NCI-H2196 (cell line): ENCODE measurements at regions not wholly inside any gene's neighbourhood (a gene's known extent, or its start where the extent isn't known, plus 50 kb on each side); places are given as distances from the start of the nearest gene placed in this dataset.
"Not testable (repeated sequence)": the region's sequence is repeated elsewhere in the genome, so short reads cannot be mapped to it uniquely, and the experiment has no call there.

ENCODE experiments used
- DNase-seq: peaks from one replicate; lab custom pipeline; 2025; ENCODE audit not compliant: unreplicated experiment; lab: John Stamatoyannopoulos, UW

- DNase-seq, result no peak
These were observed 878.6 kb upstream of the CITED2 start for GRCh38 chr6:140253096-140253495.

- DNase-seq, result no peak
These were observed 877.7 kb upstream of the CITED2 start for GRCh38 chr6:140252099-140252498.

DNA sequence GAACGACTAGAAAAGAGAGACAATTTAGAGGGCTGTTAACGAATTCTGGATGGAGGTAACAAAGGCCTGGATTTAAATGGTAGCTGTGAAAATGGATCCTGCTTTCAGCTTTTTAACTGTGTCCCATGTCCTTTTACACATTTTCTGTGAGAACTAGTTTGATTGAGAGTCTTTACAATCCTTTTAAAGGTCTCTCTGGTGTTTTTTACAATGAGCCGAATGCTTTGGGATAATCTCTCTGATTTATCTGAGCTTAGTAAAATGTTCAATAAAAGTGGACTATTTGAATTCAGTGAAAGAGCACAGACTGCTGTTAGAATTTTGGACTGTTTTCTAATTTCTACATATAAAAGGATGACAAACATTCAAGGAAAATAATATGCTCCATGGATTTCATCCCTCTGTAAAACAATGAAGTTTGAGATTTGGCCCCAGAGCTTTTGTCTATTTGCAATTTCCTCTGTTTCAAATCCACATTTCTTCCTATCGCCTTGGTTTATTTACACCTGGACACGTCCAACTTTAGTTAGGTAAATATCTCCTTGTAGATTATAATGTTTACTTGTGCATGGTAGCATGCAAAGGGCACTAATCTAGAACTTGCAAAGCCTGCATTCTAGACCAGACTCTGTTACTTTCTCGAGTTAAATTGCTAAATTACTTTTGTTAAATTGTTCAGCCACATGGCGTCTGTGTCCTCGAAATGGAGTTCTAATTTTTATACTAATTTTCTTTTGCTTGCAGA is 871.0 kb upstream of the CITED2 start:
- DNase-seq, result no peak

DNA sequence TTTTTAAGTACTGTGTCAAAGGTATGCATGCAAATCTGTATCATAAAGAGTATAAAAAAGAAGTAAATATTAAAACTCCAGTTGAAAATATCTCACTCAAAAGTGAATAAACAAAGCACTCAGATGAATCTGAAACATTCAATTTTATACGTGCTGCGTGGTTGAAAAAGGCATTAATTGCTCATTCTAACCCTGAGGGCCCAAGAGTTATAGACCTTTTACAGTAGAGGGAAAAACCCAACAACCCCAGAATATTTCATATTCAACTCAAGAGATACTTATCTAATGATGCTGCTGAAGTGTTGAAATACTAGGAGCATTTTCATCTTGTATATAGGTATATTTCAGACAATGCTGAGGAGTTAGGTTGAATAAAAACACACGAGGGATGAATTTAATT is 862.8 kb upstream of the CITED2 start:
- no peak for DNase-seq

GRCh38 chr6:140236732-140237131 is 862.3 kb upstream of the CITED2 start:
- no peak for DNase-seq

GRCh38 chr6:140230282-140230681 is 855.8 kb upstream of the CITED2 start:
- DNase-seq, result no peak

- no peak for DNase-seq
These were observed 854.0 kb upstream of the CITED2 start for GRCh38 chr6:140228491-140228890.

DNA sequence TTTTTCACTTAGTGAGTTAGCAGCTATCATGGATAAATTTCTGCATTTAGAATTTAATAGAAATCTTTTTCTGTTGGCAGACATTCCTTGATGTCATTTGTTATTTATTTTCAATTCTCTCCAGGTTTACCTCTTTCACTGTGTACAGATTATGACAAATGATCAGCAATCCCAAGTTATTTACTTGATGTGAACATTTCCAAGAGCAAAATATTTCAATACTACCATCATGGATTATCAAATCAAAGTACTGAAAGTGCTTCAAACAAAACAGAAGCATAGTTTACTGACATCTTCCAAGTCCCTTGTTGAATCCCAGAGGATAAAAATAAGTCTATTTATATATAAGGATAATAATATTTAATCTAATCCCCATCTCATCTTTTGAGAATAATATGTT is 852.2 kb upstream of the CITED2 start:
- no peak for DNase-seq

DNA sequence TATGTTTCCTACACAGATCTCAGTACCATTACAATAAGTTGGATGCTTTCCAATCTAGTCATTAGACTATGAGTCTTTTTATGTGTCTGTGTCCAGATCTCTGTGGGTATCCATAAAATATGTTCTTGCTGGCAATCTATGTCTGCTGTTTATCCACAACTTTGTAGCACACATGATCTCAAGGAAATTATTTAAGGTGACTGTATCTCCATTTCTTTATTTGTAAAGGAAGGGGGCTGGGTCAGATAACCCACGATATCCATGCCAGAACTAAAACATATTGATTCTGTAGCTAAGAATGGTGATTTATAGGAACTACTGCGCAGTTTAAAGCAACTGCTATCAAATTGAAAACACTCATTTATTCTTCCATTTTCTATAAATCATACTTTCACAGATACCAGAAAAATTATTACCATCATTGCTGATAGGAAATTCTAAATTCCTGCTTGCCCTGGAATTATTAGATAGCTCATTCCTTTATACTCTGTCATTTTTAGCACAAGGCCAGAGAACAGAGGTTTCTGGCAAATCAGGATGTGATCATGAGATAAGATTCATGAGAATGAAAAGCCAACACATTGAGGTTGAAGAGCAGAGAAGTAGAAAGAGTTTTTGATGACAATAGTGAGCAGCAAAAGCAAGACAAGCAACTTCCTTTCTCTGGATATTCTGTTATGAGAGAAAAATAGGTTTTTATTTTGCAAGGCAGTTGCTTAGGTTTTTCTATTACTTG is 851.4 kb upstream of the CITED2 start:
- DNase-seq, result no peak

DNA sequence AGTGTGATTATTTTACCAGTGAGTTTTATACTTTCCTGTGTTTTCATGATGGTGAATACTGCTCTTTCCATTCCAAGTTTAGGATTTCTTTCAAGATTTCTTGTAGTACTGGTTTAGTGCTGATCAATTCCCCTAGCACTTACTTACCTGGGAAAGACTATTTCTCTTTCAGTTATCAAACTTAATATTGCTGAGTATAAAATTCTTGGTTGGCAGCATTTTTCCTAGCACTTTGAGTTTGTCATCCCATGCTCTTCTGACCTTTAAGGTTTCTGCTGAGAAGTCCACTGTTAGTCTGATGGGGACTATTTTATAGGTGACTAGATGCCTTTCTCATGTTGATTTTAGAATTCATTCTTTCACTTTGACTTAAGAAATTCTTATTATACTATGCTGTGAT is 842.8 kb upstream of the CITED2 start:
- DNase-seq, result no peak

- no peak for DNase-seq
These were observed 835.3 kb upstream of the CITED2 start for GRCh38 chr6:140209775-140210174.

DNA sequence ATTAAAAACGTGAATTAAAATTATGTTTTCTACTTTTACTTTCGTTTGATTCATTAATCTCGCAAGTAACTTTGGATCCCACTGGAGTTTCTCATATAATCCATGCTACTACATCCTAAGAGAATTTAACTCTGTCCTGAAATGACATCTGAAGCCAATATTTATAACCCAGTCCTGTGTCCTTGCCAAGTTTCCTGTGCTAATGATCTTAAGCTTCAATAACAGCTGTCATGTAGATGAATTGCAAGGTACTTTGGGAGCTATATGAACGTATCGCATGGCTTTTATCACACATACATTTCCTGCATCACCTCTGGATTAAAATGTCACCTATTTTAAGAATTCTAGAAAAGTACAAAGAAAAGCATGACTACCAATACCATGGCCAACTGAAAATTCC is 833.8 kb upstream of the CITED2 start:
- DNase-seq, result no peak

DNA sequence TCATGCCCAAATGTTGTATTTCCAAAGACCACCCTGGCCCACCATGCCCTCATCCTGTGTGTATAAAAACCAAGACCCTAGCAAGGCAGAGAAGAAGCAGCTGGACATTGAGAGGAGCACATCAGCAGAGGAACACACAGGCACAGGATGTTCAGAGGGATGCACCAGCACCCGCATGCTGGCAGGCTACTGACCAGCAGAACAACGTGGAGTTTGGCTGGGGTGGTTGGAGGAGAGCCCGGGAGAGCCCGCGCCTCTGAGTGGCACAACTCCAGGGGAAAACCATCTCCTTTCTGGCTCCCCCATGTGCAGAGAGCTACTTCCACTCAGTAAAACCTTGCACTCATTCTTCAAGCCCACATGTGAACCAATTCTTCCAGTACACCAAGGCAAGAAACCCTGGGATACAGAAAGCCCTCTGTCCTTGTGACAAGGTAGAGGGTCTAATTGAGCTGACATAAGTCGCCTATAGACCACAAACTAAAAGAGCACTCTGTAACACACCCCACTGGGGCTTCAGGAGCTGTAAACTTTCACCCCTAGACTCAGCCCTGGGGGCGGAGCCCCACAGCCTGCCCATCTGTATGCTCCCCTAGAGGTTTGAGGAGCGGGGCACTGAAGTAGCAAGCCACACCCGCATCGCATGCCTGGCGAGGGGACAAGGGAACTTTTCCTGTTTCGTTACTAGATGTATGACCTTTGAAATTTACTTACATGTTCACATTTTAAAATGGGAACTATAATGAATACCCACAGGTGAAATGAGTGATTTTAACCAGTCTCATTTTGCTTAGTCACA is 831.5 kb upstream of the CITED2 start:
- DNase-seq, result no peak

DNA sequence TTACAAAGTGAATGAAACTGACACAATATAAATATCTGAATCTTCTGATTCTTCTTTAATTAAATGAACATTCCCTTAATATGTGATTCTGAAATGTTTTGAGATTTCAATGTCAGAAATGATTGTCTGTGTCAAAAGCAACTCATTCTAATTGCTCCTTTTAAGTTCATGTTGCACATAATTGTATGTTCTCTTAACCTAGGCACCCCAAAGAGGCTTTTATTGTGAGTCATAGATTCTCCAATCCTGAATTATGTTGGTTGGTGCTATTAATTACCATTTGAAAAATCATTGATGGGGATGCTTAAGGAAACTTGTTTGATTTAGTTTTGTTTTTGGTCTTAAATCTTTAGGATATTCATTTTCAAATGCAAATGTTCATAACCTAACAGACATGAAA is 829.7 kb upstream of the CITED2 start:
- DNase-seq, result no peak

- DNase-seq, result no peak
These were observed 829.3 kb upstream of the CITED2 start for GRCh38 chr6:140203661-140204147.

DNA sequence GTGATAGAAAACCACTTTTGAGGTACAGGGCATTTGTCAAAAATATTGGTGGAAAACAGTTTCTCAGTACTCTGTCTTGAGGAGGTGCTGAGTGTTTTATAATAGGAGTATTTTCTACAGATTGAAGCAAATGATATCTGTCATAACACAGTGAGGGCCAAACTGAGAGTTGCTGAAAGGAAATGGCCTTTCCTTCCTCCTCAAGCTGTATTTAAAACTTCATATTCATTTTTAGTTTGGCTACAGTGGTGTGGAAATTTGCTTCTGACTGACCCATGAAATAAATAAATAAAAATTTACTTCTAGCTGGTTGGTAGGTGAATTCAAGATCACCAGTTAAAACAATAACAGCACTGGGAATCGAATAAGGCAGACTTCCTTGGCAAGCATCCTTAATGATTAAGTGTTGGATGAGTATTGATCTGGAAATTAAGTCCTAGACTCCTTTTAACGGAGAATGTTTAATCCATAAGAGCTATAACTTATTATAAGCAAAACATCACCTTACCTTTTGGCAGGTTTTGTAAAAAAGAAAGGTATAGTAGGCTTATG is 828.6 kb upstream of the CITED2 start:
- no peak for DNase-seq

DNA sequence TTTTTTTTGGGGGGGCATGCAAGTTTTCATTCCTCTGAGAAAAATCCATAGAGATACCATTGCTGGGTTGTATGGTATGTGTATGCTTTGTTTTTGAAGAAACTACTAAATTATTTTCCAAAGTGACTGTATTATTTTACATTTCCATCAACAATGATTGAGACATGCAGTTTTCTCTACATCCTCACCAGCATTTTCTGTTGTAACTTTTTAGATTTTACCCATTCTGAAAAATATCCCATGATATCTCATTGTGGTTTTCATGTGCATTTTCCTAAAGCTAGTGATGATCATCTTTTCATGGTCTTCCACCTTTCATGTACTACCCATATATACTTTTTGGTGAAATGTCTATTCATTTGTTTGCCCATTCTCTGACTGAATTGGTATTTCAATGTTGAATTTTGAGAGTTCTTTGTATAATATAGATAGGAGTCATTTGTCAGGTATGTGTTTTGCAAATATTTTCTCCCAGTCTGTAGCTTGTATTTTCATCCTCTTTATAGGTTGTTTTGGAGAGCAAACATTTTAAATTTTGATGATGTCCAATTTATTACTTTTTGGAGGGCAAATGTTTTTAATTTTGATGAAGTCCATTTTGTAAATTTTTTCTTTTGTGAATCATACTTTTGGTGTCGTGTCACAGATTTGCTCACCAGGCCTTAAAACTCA is 827.5 kb upstream of the CITED2 start:
- no peak for DNase-seq

- no peak for DNase-seq
These were observed 818.8 kb upstream of the CITED2 start for GRCh38 chr6:140193269-140193668.

DNA sequence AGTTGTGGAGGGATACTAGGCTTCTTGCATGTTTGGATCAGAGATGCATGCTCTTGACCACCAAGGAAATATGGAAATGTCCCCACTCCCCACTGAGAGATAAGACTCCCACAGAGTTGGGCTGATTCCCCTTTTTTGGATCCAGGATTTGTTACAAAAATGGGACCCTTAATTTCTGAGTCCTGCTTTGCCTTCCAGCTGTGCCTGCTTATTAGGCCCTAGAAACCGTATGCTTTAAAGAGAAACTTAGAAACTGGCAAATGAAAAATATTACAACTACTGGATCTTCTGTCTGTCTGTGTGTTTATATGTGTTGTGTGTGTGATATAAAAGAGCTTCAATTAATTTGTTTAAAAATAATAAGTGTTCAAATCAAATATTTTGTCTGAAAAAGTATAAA is 817.6 kb upstream of the CITED2 start:
- DNase-seq, result no peak

DNA sequence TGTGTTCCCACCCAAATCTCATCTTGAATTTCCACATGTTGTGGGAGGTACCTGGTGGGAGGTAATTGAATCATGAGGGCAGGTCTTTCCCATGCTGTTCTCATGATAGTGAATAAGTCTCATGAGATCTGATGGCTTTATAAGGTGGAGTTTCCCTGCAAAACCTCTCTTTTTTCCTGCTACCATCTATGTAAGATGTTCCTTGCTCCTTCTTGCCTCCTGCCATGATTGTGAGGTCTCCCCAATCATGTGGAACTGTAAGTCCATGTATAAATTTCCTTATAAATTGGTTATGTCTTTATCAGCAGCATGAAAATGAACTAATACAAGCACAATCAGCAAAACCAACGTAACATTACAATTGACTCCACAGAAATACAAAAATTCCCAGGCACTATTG is 814.8 kb upstream of the CITED2 start:
- DNase-seq, result not testable (repeated sequence)

GRCh38 chr6:140185991-140186390 is 811.5 kb upstream of the CITED2 start:
- DNase-seq, result no peak
